ENCODE measurements at regions not wholly inside any gene's neighbourhood (a gene's known extent, or its start where the extent isn't known, plus 50 kb on each side); places are given as distances from the start of the nearest gene placed in this dataset.

- no peak for TF ChIP-seq SKIL (IDR thresholded peaks at IDR 0.05; ENCODE audit: low read depth, poor library complexity, severe bottlenecking)
Observed at GRCh38 chrX:17994429-17994828, 133.3 kb upstream of the RAI2 start (continued).

GRCh38 chrX:17993062-17993461 is 132.0 kb upstream of the RAI2 start:
- 12% methylated on average over 3 of the region's 3 CpGs for WGBS (ENCODE audit: insufficient coverage, insufficient replicate concordance, low lambda C conversion rate, missing lambda C conversion rate)
- ChIA-PET POLR2A (no interaction called here), RAD21 (ENCODE audit: unreplicated experiment) (no interaction called here), CTCF (no interaction called here), SMC1A (ENCODE audit: uncharacterized antibody, unreplicated experiment) (no interaction called here)
- TF ChIP-seq PAX5 (IDR thresholded peaks at IDR 0.05; ENCODE audit: borderline replicate concordance, low read depth, low read length), result no peak
- no peak for TF ChIP-seq NR2C1 (IDR thresholded peaks at IDR 0.05)
- no peak for TF ChIP-seq ATF7 (IDR thresholded peaks at IDR 0.05; ENCODE audit: low read depth)
- no peak for TF ChIP-seq MEF2A (IDR thresholded peaks at IDR 0.05; ENCODE audit: insufficient read depth, low read depth, low read length)
- TF ChIP-seq BRCA1 (IDR thresholded peaks at IDR 0.05; ENCODE audit: low read depth, low read length), result no peak
- TF ChIP-seq ZZZ3 (IDR thresholded peaks at IDR 0.05; ENCODE audit: control insufficient read depth, insufficient read length, low read depth), result no peak
- TF ChIP-seq LARP7 (IDR thresholded peaks at IDR 0.05), result no peak
- no peak for TF ChIP-seq STAT3 (IDR thresholded peaks at IDR 0.05; ENCODE audit: low read depth, low read length)
- TF ChIP-seq KAT2A (conservative IDR thresholded peaks at IDR 0.05; ENCODE audit: control insufficient read depth, low read depth, low read length), result no peak
- TF ChIP-seq JUNB (IDR thresholded peaks at IDR 0.05), result no peak
- no peak for TF ChIP-seq WRNIP1 (IDR thresholded peaks at IDR 0.05; ENCODE audit: borderline replicate concordance, low read depth, low read length)
- no peak for TF ChIP-seq RCOR1 (conservative IDR thresholded peaks at IDR 0.05; ENCODE audit: low read depth, low read length)
- TF ChIP-seq BCLAF1 (IDR thresholded peaks at IDR 0.05), result no peak
- no peak for TF ChIP-seq NFYB (IDR thresholded peaks at IDR 0.05; ENCODE audit: insufficient read depth, low read depth, low read length)
- no peak for TF ChIP-seq ZSCAN29 (IDR thresholded peaks at IDR 0.05)
- no peaks in the 10 kb centered on the region for H3K9me3 ChIP-seq (replicated peaks; ENCODE audit: control insufficient read depth, insufficient read depth, low read length)
- H4K20me1 ChIP-seq (ENCODE audit: control insufficient read depth, insufficient read depth), result no peaks in the 10 kb centered on the region
- intact Hi-C loops (cut with micrococcal nuclease; ENCODE audit: unreplicated experiment) (no loop called here), in situ Hi-C loops (cut with MboI) (no loop called here)
- ATAC-seq (no peak), FAIRE-seq (no peak), DNase-seq (ENCODE audit: low read depth, low spot score) (no peak)
- H2AFZ ChIP-seq (ENCODE audit: control insufficient read depth, low read depth, low read length), result no peak overlapping the region
- H3K27me3 ChIP-seq (replicated peaks in 1 of 2; ENCODE audit: control insufficient read depth in 2 of 2, insufficient read depth in 2 of 2, low read length in 1 of 2), result no peaks in the 10 kb centered on the region
- no peak overlapping the region for H3K9ac ChIP-seq (ENCODE audit: control insufficient read depth, insufficient read depth, low read length)
- BruUV-seq (replicated peaks), result no TSS peak
- no peak overlapping the region for H3K27ac ChIP-seq (ENCODE audit: control insufficient read depth, insufficient read depth)
- no peaks in the 10 kb centered on the region for H3K79me2 ChIP-seq (ENCODE audit: control insufficient read depth, insufficient read depth, low read length)
- no peaks in the 10 kb centered on the region for H3K36me3 ChIP-seq (ENCODE audit: control insufficient read depth in 2 of 2, insufficient read depth in 2 of 2, low read length in 1 of 2)
- H3K4me3 ChIP-seq, result no peak overlapping the region
- no peak overlapping the region for H3K4me2 ChIP-seq (ENCODE audit: control insufficient read depth, insufficient read depth)
- no peaks in the 10 kb centered on the region for H3K4me1 ChIP-seq (ENCODE audit: control insufficient read depth, insufficient read depth, low read length)
